Esophagus squamous epithelium (tissue), 5 donors: ENCODE measurements at regions not wholly inside any gene's neighbourhood (a gene's known extent, or its start where the extent isn't known, plus 50 kb on each side); places are given as distances from the start of the nearest gene placed in this dataset.
"Not testable (repeated sequence)": the region's sequence is repeated elsewhere in the genome, so short reads cannot be mapped to it uniquely, and the experiment has no call there.

ENCODE experiments used
- DNase-seq: peaks from one replicate; lab custom pipeline; 2025; lab: John Stamatoyannopoulos, UW
- H3K27ac ChIP-seq, 4 donors: fragments of 200-600 bp; sonication (generic); one replicate each; pipeline ENCODE4 v1.5.1; 2016 to 2019; ENCODE audit warnings: mild to moderate bottlenecking in 1 of 4
- H3K27me3 ChIP-seq, 4 donors: fragments of 200-600 bp; sonication (generic); 1 replicate in 3 of 4; 2 replicates in 1 of 4; pipeline versions ENCODE4 v1.5.1 to v1.6.0; 2017 to 2021; ENCODE audit warnings: antibody characterized with exemption in 1 of 4
- H3K36me3 ChIP-seq, 3 donors: fragments of 200-600 bp; sonication (generic); one replicate each; pipeline ENCODE4 v1.5.1; 2016 to 2019
- H3K4me1 ChIP-seq, 3 donors: fragments of 200-600 bp; sonication (generic); one replicate each; pipeline ENCODE4 v1.5.1; 2017 to 2019
- H3K4me3 ChIP-seq, 4 donors: fragments of 200-600 bp; sonication (generic); 1 replicate in 3 of 4; 2 replicates in 1 of 4; pipeline ENCODE4 v1.5.1; 2016 to 2019; ENCODE audit warnings: mild to moderate bottlenecking in 2 of 4, moderate library complexity in 1 of 4
- H3K9me3 ChIP-seq, 3 donors: fragments of 200-600 bp; sonication (generic); one replicate each; pipeline ENCODE4 v1.5.1; 2016 to 2019
- POLR2A ChIP-seq, 4 donors: fragments of 450-650 bp; IDR thresholded peaks; one replicate each; pipeline ENCODE4 v1.6.1; 2017; ENCODE audit warnings: antibody characterized with exemption in 4 of 4, mild to moderate bottlenecking in 4 of 4, moderate library complexity in 3 of 4
- WGBS, 2 donors: methylation state at CpG; one replicate each; pipeline ENCODE4 v1.1.5; 2018; 5-methylcytosine and 5-hydroxymethylcytosine counted together
- intact Hi-C: fragments of 100-400 bp; cut with DNase I; formaldehyde crosslinking; loops from one replicate; pipeline ENCODE4 v1.15.0; 2022
- TF ChIP-seq, protein P1 (sequence below), 6 experiments: fragments of 450-650 bp in 4 of 6; fragments of 200-600 bp in 2 of 6; sonication (generic) in 2 of 6; IDR thresholded peaks; one replicate each; pipeline ENCODE4 v1.5.1; 2016 to 2019; ENCODE audit warnings: antibody characterized with exemption in 6 of 6, mild to moderate bottlenecking in 4 of 6, moderate library complexity in 4 of 6
- donor health status: DM: yes; HTN: yes; CAD: no.

DNA sequence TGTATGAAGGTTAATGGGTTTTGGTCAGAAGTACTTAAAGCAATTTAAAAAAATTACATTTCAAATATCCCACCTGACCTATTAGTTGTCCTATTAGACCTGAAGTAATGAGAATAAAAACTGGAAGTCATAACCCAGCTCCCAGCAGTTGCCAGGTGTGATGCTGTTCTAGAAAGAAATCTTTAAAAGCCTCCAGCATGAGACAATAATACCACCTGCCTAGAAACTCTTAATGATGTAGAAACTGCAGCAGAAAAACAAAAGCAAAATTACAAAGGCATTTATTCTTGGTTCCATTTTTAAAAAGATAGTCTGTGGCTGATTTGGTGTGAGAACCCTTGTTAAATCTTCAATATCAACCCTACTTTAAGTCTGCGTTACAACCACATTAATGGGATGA lies 1137.7 kb upstream of the TENM3 start:
- Histone ChIP-seq H3K27me3 (no peaks in the 10 kb centered on the region), H3K4me3 (no peak overlapping the region), H3K4me1 (no peaks in the 10 kb centered on the region), H3K9me3 (no peaks in the 10 kb centered on the region), H3K27ac (no peak overlapping the region), H3K36me3 (no peaks in the 10 kb centered on the region)
- intact Hi-C loops = no loop called here
- no peak for DNase-seq
- WGBS, 2 donors = 81 to 89% methylated on average over 1 of the region's 1 CpG
- TF ChIP-seq POLR2A (IDR thresholded peaks at IDR 0.05) = no peak
- TF ChIP-seq, protein P1, sequence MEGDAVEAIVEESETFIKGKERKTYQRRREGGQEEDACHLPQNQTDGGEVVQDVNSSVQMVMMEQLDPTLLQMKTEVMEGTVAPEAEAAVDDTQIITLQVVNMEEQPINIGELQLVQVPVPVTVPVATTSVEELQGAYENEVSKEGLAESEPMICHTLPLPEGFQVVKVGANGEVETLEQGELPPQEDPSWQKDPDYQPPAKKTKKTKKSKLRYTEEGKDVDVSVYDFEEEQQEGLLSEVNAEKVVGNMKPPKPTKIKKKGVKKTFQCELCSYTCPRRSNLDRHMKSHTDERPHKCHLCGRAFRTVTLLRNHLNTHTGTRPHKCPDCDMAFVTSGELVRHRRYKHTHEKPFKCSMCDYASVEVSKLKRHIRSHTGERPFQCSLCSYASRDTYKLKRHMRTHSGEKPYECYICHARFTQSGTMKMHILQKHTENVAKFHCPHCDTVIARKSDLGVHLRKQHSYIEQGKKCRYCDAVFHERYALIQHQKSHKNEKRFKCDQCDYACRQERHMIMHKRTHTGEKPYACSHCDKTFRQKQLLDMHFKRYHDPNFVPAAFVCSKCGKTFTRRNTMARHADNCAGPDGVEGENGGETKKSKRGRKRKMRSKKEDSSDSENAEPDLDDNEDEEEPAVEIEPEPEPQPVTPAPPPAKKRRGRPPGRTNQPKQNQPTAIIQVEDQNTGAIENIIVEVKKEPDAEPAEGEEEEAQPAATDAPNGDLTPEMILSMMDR (IDR thresholded peaks at IDR 0.05) = no peak

DNA sequence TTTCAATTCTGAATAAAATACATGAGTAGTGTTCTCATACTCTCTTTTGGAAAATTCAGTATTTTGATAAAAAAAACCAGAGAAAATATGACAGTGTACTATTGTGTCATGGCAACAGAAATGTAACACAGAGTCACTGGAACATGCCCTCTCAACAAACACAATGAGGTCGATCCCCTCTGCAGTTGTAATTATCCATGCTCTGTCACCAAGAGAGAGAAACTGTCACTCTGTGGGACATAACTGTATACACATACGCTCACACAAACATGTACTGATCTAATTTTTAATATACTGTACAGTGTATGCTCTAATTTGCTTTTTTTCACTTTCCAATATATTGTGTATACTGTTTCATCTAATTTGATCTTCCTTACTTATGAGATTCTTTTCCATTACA lies 1136.8 kb upstream of the TENM3 start:
- Histone ChIP-seq H3K27ac (no peak overlapping the region), H3K9me3 (no peaks in the 10 kb centered on the region), H3K36me3 (no peaks in the 10 kb centered on the region), H3K4me1 (no peaks in the 10 kb centered on the region), H3K4me3 (no peak overlapping the region), H3K27me3 (no peaks in the 10 kb centered on the region)
- DNase-seq = no peak
- intact Hi-C loops = no loop called here
- no peak for TF ChIP-seq POLR2A (IDR thresholded peaks at IDR 0.05)
- TF ChIP-seq, protein P1 (IDR thresholded peaks at IDR 0.05) = no peak
- 62 to 71% methylated on average over 2 of the region's 2 CpGs for WGBS, 2 donors

GRCh38 chr4:181108237-181108636 lies 1135.0 kb upstream of the TENM3 start:
- Histone ChIP-seq H3K9me3 (no peaks in the 10 kb centered on the region), H3K27me3 (no peaks in the 10 kb centered on the region), H3K36me3 (no peaks in the 10 kb centered on the region), H3K4me3 (no peak overlapping the region), H3K4me1 (no peaks in the 10 kb centered on the region), H3K27ac (no peak overlapping the region)
- no peak for DNase-seq
- WGBS, 2 donors = 66 to 71% methylated on average over 3 of the region's 3 CpGs
- TF ChIP-seq POLR2A (IDR thresholded peaks at IDR 0.05) = no peak
- TF ChIP-seq, protein P1 (IDR thresholded peaks at IDR 0.05) = no peak
- intact Hi-C loops = no loop called here

DNA sequence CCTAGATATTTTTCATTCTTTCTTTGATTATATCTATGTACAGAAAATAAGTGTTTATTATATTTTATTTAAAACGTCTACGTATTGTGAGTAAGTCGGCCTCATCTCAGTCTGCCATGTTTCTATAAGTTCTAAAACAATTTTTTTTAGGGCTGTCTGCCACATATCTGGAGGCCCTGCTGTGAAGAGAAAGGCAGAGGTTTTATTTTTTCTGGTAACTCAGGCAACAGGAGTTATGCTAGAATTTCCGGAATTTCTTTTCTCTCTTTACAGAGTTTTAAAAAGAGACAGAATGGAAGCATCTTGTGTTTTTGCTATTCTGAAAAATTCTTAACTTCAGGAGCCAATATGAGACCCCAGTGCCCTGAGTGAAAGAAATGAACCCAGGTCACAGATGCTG lies 1124.0 kb upstream of the TENM3 start:
- no peaks in the 10 kb centered on the region for H3K4me1 ChIP-seq
- no peaks in the 10 kb centered on the region for H3K36me3 ChIP-seq
- H3K4me3 ChIP-seq = no peak overlapping the region
- no peak for DNase-seq
- no peak overlapping the region for H3K27ac ChIP-seq
- intact Hi-C loops = no loop called here
- WGBS, 2 donors = 80 to 89% methylated on average over 4 of the region's 4 CpGs
- TF ChIP-seq, protein P1 (IDR thresholded peaks at IDR 0.05) = no peak
- TF ChIP-seq POLR2A (IDR thresholded peaks at IDR 0.05) = no peak
- H3K9me3 ChIP-seq = no peaks in the 10 kb centered on the region
- no peaks in the 10 kb centered on the region for H3K27me3 ChIP-seq

GRCh38 chr4:181121733-181122132 lies 1121.5 kb upstream of the TENM3 start:
- TF ChIP-seq POLR2A (IDR thresholded peaks at IDR 0.05) = no peak

GRCh38 chr4:181127171-181127570 lies 1116.0 kb upstream of the TENM3 start:
- H3K4me3 ChIP-seq = no peak overlapping the region
- no peaks in the 10 kb centered on the region for H3K27me3 ChIP-seq
- TF ChIP-seq POLR2A (IDR thresholded peaks at IDR 0.05) = no peak
- TF ChIP-seq, protein P1 (IDR thresholded peaks at IDR 0.05) = no peak
- no peaks in the 10 kb centered on the region for H3K9me3 ChIP-seq
- H3K27ac ChIP-seq = no peak overlapping the region
- H3K36me3 ChIP-seq = no peaks in the 10 kb centered on the region
- DNase-seq = no peak
- intact Hi-C loops = no loop called here
- whole genome bisulfite sequencing, 2 donors = 58 to 75% methylated on average over 2 of the region's 2 CpGs
- H3K4me1 ChIP-seq = no peaks in the 10 kb centered on the region

More at GRCh38 chr4:181121733-181122132, 1121.5 kb upstream of the TENM3 start:
- Histone ChIP-seq H3K36me3 (no peaks in the 10 kb centered on the region), H3K4me1 (no peaks in the 10 kb centered on the region), H3K27ac (no peak overlapping the region), H3K9me3 (no peaks in the 10 kb centered on the region), H3K27me3 (no peaks in the 10 kb centered on the region), H3K4me3 (no peak overlapping the region)
- no peak for DNase-seq
- intact Hi-C loops = no loop called here
- WGBS, 2 donors = 76 to 81% methylated on average over 7 of the region's 7 CpGs

GRCh38 chr4:181130317-181130716 lies 1112.9 kb upstream of the TENM3 start:
- 73 to 79% methylated on average over 7 of the region's 7 CpGs for WGBS, 2 donors
- H3K4me1 ChIP-seq, H3K9me3 ChIP-seq, DNase-seq, H3K27me3 ChIP-seq, H3K36me3 ChIP-seq, intact Hi-C loops, H3K4me3 ChIP-seq, H3K27ac ChIP-seq: not testable (repeated sequence)
